22Rv1 (cell line): ENCODE measurements at regions not wholly inside any gene's neighbourhood (a gene's known extent, or its start where the extent isn't known, plus 50 kb on each side); places are given as distances from the start of the nearest gene placed in this dataset.

ENCODE experiments used
- H3K27ac ChIP-seq: fragments of 450-650 bp; 2 replicates; pipeline ENCODE4 v1.5.1; 2017
- CTCF ChIP-seq: fragments of 450-650 bp; IDR thresholded peaks from 2 replicates; pipeline ENCODE4 v1.5.1; 2017; ENCODE audit warnings: mild to moderate bottlenecking
- ZFX ChIP-seq: fragments of 450-650 bp; IDR thresholded peaks from 2 replicates; pipeline ENCODE4 v1.6.1; 2017; ENCODE audit warnings: antibody characterized with exemption, borderline replicate concordance

DNA sequence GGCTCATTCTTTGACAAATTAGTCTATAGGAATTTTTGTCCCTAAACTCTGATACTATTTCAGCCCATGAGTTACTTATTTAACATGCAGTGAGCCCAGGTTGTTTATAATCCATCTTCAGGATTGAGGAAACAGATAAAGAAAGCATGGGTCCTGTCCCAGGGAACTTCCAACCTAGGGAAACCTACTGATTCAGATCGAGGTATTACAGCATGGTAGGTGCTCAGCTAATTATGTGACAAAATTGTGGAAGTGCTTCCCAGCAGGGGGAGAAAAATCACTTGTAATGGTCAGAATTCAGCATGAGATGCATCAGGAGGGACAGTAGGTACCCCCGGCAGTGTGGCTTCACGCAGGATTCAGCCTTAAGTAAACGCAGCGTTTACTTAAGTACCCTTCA lies 171.3 kb downstream of the NUFIP1 start:
- H3K27ac ChIP-seq, result no peak overlapping the region
- no peak for TF ChIP-seq CTCF
- no peak for TF ChIP-seq ZFX

DNA sequence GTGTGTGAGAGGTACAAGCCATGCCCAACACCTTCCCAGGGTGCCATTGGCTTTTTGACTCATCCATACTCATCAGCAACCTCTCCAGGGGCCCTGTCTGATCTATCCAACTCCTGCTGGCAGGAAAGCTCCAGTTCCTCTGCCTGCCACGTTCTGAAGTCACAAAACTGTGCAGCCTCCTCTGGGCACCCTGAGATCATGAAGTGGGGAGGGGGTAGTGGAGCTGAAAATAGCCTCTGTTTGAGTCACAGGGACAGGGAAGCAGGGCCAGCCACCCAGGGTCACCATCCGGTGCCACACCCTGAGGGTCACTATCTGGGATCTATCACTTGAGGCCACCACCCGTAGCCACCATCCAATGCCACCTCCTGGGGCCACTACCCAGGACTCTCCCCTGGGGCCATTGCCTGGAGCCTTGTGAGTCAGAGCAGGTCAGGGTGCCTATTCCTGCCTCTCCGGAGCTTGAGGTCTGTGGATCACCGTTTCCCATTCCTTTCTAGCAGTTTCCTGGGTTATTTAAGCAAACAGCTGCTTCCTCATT lies 172.1 kb downstream of the NUFIP1 start:
- TF ChIP-seq CTCF (no peak), ZFX (no peak)
- H3K27ac ChIP-seq, result no peak overlapping the region

DNA sequence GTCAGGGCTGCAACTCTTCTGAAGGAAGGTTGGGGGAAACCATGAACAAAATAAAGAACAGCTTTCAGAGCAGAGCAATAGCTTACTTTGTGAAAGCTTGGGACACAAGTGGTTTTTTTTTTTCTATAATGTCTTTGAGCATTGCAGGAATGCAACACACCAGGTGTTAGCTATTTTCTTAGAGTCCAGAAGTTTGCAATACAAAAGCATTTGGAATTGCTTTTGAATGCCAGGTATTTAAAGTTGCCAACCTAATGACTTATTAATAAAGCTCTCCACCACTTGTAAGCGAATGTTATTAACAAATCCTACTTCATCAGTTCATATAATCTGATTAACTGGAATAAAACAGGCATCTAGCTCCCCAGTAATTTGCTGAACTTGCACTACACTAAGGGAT lies 172.6 kb downstream of the NUFIP1 start:
- H3K27ac ChIP-seq, result no peak overlapping the region
- no peak for TF ChIP-seq CTCF
- no peak for TF ChIP-seq ZFX

GRCh38 chr13:44815623-44816022 lies 173.6 kb downstream of the NUFIP1 start:
- H3K27ac ChIP-seq, result no peak overlapping the region
- TF ChIP-seq ZFX, result no peak
- TF ChIP-seq CTCF, result no peak

DNA sequence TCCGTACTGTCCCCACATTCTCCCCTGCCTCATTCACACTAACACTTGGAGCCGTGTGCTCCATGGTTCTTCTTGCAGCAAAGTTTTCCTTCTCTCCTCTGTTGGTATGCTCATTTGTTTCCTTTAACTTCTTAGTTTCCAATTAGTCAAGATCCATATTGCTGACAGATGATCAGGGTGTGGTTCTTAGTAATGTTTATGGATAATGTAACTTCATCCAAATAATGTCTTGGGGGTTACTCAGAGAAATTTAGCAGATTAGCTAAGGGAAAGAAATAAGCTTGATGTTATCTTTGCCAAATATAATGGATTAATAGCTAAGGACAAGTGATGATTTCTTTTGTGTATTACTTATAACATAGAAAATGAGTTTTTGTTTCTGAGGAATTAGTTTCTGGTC lies 174.4 kb downstream of the NUFIP1 start:
- no peak for TF ChIP-seq ZFX
- TF ChIP-seq CTCF, result no peak
- no peak overlapping the region for H3K27ac ChIP-seq

DNA sequence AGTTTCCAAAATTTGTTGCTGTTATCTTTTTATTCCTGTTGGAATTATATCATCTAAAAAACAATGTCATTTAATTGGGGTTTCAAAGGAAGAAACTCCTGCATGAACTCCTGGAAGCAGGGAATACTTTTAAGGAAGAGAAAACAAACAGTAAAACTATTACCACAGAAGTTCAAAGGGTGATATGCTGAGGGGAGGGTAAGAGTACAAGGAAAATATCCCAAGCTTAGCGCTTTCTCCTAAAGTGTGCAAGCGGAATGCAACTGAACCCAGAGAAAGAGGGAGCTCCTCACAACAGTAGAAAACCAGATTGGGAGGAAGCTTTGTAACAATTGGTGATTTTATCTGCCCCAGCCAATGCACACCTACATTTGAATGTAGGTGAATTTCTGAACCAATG lies 175.1 kb downstream of the NUFIP1 start:
- TF ChIP-seq CTCF, result no peak
- no peak for TF ChIP-seq ZFX
- no peak overlapping the region for H3K27ac ChIP-seq

- no peak for TF ChIP-seq ZFX
- no peak for TF ChIP-seq CTCF
- no peak overlapping the region for H3K27ac ChIP-seq
These were observed 176.5 kb downstream of the NUFIP1 start for GRCh38 chr13:44812818-44813217.
